ENCODE measurements at regions not wholly inside any gene's neighbourhood (a gene's known extent, or its start where the extent isn't known, plus 50 kb on each side); places are given as distances from the start of the nearest gene placed in this dataset.

DNA sequence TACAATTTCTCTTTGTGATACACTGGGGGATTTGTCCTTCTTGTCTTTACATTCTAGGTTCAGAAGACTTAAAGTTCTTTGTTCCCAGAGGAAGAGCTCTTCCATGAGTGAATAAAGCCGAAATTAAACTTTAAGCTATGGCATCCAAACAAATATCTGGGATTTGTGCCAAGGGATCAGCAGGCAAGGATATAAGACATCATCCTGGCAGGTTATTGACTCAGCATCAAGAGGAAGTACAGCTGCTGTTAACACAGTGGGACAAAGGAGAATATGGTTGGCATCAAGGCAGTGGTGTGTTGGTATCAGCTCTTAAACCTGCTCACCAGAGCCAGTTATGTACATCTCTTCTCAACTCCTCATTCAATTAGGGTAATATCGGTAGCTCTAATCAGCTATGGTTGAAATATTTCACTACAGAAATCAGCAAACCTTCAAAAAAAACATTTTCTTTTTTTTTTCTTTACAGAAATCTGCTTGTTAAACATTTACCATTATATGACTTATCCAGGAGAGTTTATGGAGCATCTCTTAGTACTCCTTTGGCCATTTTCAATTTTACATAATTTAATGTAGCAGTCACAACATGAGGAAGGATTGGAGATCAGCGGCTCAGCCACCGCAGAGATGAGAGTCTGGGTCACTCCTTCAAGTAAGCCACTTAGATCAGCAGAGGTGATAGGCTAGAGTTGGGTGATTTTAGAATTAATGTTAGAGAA lies 1198.6 kb upstream of the EPHA6 start:
- H3K36me3 ChIP-seq = no peaks in the 10 kb centered on the region
- H3K27me3 ChIP-seq = no peaks in the 10 kb centered on the region
- TF ChIP-seq, protein P1, sequence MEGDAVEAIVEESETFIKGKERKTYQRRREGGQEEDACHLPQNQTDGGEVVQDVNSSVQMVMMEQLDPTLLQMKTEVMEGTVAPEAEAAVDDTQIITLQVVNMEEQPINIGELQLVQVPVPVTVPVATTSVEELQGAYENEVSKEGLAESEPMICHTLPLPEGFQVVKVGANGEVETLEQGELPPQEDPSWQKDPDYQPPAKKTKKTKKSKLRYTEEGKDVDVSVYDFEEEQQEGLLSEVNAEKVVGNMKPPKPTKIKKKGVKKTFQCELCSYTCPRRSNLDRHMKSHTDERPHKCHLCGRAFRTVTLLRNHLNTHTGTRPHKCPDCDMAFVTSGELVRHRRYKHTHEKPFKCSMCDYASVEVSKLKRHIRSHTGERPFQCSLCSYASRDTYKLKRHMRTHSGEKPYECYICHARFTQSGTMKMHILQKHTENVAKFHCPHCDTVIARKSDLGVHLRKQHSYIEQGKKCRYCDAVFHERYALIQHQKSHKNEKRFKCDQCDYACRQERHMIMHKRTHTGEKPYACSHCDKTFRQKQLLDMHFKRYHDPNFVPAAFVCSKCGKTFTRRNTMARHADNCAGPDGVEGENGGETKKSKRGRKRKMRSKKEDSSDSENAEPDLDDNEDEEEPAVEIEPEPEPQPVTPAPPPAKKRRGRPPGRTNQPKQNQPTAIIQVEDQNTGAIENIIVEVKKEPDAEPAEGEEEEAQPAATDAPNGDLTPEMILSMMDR (IDR thresholded peaks at IDR 0.05) = no peak
- no peak for TF ChIP-seq POLR2A (IDR thresholded peaks at IDR 0.05)
- no peaks in the 10 kb centered on the region for H3K4me1 ChIP-seq
- no peak overlapping the region for H3K27ac ChIP-seq
- H3K9me3 ChIP-seq = no peaks in the 10 kb centered on the region
- no peak for DNase-seq
- H3K4me3 ChIP-seq = no peak overlapping the region

DNA sequence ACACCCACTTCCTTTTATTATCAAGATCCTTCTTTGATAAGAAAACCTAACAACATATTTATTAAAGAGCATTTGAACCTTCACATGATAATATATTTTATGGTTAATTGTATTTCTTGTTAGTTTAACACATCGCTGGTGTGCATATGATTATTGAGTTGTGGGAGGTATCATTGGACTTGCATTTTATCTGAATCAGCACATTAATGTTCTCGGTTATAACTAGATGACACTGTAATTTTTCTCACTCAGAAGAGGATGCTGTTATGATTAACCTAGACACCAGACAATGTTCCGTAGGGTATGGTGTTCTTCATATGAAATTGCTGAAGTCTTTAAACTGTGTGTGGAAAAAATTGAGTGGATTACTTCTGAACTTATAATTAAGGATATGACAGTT lies 1188.3 kb upstream of the EPHA6 start:
- H3K9me3 ChIP-seq = no peaks in the 10 kb centered on the region
- TF ChIP-seq, protein P1 (IDR thresholded peaks at IDR 0.05) = no peak
- TF ChIP-seq POLR2A (IDR thresholded peaks at IDR 0.05) = no peak
- H3K4me3 ChIP-seq = no peak overlapping the region
- no peaks in the 10 kb centered on the region for H3K4me1 ChIP-seq
- H3K36me3 ChIP-seq = no peaks in the 10 kb centered on the region
- no peaks in the 10 kb centered on the region for H3K27me3 ChIP-seq
- DNase-seq = no peak
- H3K27ac ChIP-seq = no peak overlapping the region

DNA sequence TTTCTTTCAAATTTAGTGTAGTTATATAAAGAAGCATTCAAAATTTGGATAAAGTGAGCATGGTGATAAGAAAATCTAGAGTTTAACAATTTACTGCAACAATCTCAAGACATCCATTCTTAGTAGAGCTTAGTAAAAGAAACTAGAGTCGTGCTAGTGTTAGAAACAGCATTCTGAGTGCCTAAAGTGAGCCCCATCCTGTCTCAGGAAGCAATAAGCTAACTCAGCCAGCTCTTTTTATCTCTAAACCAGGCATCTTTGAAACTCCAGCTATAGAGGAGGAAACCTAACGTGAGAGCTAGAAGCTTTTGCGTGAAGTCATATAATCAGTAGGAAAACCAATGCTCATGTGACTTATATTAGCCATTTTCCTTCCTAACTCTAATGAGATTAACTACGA lies 1187.1 kb upstream of the EPHA6 start:
- no peaks in the 10 kb centered on the region for H3K27me3 ChIP-seq
- DNase-seq = no peak
- H3K36me3 ChIP-seq = no peaks in the 10 kb centered on the region
- no peaks in the 10 kb centered on the region for H3K4me1 ChIP-seq
- no peaks in the 10 kb centered on the region for H3K9me3 ChIP-seq
- no peak overlapping the region for H3K4me3 ChIP-seq
- TF ChIP-seq, protein P1 (IDR thresholded peaks at IDR 0.05) = no peak
- no peak for TF ChIP-seq POLR2A (IDR thresholded peaks at IDR 0.05)
- no peak overlapping the region for H3K27ac ChIP-seq

DNA sequence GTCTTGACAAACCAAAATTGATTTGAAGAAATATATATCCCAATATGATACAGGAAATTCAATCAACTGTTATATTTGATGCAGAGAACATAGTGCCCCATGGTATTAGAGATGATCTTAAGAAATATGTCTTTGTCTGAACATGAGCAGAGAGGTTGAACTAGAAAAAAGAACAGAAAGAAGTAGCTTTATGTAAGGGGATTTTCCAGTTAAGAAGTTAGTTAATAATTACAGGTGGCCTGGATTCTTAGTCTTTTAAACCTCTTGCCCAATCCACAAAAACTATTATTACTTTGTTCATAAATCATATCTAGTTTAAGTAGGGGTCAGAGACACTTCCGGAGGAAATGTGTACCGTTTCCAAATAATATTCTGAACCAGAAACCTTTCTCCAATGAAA lies 1186.7 kb upstream of the EPHA6 start:
- Histone ChIP-seq H3K27me3 (no peaks in the 10 kb centered on the region), H3K9me3 (no peaks in the 10 kb centered on the region), H3K4me3 (no peak overlapping the region), H3K4me1 (no peaks in the 10 kb centered on the region), H3K27ac (no peak overlapping the region), H3K36me3 (no peaks in the 10 kb centered on the region)
- no peak for DNase-seq
- TF ChIP-seq, protein P1 (IDR thresholded peaks at IDR 0.05) = no peak
- no peak for TF ChIP-seq POLR2A (IDR thresholded peaks at IDR 0.05)

DNA sequence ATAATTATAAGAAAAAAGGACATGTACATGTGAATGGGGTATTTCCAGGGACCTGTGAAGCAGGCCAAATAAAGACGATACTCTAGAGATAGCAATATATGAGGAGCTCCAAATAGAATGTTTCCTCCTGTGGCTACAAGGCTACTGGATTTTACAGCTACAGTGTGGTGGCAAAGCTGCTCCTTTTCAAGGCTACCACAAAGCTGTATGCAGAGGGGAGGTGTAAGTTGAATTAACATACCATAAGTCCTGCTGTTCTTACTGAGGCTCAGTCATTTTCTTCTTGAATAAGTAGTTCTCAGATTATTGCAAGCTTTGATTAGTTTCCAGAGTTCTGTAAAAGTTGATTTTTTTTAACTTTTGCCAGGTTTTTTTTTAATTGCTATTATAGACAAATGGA lies 1184.6 kb upstream of the EPHA6 start:
- H3K27me3 ChIP-seq = no peaks in the 10 kb centered on the region
- DNase-seq = no peak
- no peaks in the 10 kb centered on the region for H3K4me1 ChIP-seq
- no peak overlapping the region for H3K27ac ChIP-seq
- no peaks in the 10 kb centered on the region for H3K9me3 ChIP-seq
- H3K36me3 ChIP-seq = no peaks in the 10 kb centered on the region
- no peak for TF ChIP-seq POLR2A (IDR thresholded peaks at IDR 0.05)
- TF ChIP-seq, protein P1 (IDR thresholded peaks at IDR 0.05) = no peak
- no peak overlapping the region for H3K4me3 ChIP-seq

DNA sequence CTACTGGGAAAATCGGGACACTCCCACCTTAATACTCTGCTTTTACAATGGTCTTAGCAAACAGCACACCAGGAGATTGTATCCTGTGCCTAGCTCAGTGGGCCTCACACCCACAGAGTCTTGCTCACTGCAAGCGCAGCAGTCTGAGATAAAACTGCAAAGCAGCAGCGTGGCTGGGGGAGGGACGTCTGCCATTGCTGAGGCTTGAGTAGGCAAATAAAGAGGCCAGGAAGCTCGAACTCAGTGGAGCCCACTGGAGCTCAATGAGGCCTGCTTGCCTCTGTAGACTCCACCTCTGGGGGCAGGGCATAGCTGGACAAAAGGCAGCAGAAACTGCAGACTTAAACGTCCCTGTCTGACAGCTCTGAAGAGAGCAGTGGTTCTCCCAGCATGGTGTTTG lies 1169.1 kb upstream of the EPHA6 start:
- TF ChIP-seq, protein P1 (IDR thresholded peaks at IDR 0.05) = no peak
- no peak for TF ChIP-seq POLR2A (IDR thresholded peaks at IDR 0.05)
- DNase-seq = no peak
- no peak overlapping the region for H3K27ac ChIP-seq

More for the DNA sequence above, 1169.1 kb upstream of the EPHA6 start:
- no peaks in the 10 kb centered on the region for H3K4me1 ChIP-seq
- H3K9me3 ChIP-seq = no peaks in the 10 kb centered on the region
- H3K4me3 ChIP-seq = no peak overlapping the region
- H3K27me3 ChIP-seq = no peaks in the 10 kb centered on the region
- no peaks in the 10 kb centered on the region for H3K36me3 ChIP-seq
